HT-29 (cell line): ENCODE measurements at regions not wholly inside any gene's neighbourhood (a gene's known extent, or its start where the extent isn't known, plus 50 kb on each side); places are given as distances from the start of the nearest gene placed in this dataset.
"Not testable (repeated sequence)": the region's sequence is repeated elsewhere in the genome, so short reads cannot be mapped to it uniquely, and the experiment has no call there.

Source experiments
- DNase-seq: peaks from one replicate; pipeline ENCODE4 v3.0.0-alpha.2; 2015; ENCODE audit warnings: low spot score

DNA sequence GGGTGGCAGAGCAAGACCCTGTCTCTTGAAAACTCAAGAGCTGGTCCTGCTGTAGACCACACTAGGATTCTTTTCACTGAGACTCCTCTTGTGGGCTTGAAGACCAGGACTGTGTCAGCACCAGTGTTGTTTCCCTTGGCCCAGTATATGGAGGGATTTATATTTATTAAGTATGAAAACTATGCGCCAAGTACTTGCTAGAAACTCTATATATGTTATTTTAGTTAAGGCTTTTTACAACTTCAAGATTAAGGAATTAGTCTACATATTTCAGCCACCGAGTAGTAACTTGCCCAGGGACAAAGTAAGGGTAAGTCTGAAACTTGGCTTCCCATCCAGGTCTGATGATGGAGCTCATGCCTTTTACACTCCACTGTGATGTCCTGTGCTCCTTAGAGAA is 488.4 kb downstream of the PCNX1 start:
- DNase-seq: no peak

DNA sequence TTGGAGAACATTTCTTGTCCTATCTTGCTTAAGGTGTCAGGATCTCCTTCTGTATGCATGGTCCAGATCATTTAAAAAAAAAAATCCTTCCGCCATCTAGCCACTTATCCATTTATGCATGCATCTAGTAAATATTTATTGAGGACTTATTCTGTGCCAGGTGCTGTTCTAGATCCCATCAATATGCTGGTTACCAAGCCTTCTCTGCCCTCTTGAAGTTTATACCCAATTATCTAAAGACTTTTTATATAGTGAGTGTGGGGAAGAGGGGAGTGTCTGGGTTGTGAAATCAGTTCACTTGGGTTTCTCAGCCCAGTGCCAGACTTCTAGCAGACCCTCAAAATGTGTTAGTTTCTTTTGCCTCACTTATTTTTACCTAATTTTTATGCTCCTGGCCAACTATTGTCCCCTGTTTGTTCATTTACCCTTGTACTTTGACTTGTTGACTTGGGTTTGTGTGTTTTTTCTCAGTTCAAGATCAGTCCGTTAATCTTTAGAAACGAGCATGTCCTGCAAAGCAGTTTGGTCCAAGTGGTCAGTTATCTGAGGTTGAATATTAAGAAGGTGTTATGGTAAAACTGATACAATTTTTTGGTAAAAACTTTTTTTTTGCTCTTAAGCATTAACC is 488.9 kb downstream of the PCNX1 start:
- DNase-seq: no peak

DNA sequence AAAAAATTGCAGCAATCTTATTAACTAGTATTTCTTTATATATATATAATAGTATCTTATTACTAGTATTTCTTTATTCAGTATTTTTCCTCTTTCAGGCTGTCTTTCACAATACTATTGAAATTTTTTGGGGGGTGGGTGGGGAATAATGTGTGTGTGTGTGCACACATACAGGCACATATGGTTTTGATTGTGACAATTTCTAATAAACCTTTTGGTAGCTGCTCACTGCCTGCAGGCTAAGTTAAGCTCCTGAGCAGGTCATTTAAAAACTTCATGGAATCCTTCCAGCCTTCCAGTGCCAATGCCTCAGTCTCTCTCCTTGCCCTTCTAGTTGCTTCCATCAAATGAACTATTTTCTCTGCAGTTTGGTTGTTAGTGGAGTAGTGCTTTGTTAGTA is 490.1 kb downstream of the PCNX1 start:
- DNase-seq: no peak

DNA sequence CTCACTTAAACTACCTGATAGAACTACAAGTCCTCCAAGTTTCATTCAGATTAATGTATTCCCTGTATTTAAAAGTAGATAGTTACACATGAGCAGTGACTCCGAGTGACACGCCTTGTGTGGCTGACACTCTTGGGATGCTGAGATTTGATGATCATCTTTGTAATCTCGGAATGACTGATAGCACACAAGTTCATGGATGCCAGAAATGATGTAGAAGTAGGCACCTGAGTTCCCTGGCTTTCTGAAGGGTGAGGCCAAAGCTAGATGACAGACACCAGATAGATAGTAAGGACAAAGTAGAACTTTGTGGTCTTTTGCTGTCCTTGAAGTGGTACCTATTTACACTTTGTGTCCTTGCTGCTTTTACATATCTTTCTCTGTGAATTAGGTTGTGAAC is 491.2 kb downstream of the PCNX1 start:
- DNase-seq: no peak

- DNase-seq: no peak
Measured at GRCh38 chr14:71399057-71399487, 491.8 kb downstream of the PCNX1 start.

GRCh38 chr14:71400871-71401321 is 493.6 kb downstream of the PCNX1 start:
- no peak for DNase-seq

DNA sequence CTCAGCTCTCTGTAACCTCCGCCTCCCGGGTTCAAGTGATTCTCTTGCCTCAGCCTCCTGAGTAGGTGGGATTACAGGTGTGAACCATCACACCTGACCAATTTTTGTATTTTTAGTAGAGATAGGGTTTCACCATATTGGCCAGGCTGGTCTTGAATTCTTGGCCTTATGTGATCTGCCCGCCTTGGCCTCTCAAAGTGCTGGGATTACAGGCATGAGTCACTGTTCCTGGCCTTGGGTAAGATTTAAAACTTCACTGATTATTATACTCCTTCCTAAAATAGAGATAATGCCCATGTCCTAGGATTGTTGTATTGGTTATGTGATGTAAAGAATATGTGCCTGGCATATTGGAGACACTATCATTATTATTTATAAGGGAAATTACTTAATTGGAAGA is 495.2 kb downstream of the PCNX1 start:
- DNase-seq: not testable (repeated sequence)

DNA sequence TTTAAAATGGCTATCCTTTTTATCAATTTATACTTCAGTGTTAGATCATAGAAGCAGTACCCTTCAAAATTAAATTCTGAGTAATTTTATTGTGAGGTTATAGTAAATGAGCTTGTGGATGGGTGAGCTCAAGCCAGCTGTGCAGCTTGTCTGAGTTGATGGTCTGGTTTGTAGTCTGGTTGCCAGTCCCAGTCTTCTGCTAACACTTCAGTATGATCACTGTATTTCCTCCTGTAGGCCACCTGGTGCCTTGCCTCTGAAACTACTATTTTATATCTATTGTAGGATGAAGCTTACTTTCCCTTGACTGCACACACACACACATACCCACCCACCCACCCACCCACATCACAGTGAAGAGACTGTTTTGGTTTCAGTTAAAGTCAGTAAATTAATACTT is 496.4 kb downstream of the PCNX1 start:
- peak; percentile 28 for DNase-seq

- no peak for DNase-seq
Measured at GRCh38 chr14:71405676-71406075, 498.4 kb downstream of the PCNX1 start.

GRCh38 chr14:71408362-71409030 is 501.2 kb downstream of the PCNX1 start:
- DNase-seq: no peak

GRCh38 chr14:71410578-71411284 is 503.5 kb downstream of the PCNX1 start:
- DNase-seq: no peak

- DNase-seq: no peak
Measured at GRCh38 chr14:71411285-71411595, 504.0 kb downstream of the PCNX1 start.

GRCh38 chr14:71411738-71412137 is 504.5 kb downstream of the PCNX1 start:
- no peak for DNase-seq

DNA sequence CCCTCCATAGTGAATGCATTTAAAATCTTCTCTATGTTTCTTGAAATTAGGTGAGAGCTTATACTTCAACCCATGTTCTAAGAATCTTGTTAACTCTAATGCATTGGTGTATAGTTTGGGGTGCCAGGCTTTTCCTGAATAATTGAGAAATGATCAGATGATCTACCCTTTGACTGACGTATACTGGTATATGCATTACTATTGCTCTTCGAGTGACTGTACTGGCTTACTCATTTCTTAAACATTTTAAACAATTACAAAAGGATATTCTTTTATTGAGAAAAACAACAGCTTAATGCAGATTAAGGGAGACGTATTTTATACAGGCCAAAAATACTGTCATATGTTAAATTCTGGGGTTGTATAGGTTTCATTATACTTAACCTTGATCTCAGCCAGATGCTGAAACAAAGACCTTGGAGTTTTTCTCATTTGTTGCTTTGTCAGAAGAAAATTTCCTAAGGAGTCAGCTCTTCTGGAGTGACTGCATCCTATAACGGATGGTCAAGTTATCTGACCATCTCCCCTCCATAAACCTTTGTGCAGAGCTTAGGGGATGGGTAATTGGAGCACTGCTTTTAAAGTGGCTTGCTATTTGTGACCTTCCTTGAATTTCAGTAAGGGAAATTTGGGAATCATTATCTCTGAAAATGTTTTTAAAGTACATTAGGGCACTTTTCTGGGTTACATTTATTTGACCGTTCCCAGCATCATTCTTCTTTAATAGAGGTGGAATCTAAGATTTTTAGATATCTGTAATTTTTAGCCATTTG is 507.6 kb downstream of the PCNX1 start:
- no peak for DNase-seq

DNA sequence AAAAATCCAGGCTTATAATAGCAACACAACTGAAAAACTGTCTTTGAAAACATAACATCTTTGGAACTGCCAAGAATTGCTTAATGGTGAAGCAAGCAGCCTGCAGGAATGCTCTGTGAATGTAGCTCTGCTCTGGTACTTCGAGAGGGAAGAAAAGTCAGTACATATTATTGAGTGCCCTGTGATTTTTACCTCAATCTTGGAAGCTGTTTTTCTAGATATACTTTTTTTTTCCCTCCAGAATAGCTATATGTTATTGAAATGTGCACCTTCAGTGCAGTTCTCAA is 508.1 kb downstream of the PCNX1 start:
- no peak for DNase-seq

DNA sequence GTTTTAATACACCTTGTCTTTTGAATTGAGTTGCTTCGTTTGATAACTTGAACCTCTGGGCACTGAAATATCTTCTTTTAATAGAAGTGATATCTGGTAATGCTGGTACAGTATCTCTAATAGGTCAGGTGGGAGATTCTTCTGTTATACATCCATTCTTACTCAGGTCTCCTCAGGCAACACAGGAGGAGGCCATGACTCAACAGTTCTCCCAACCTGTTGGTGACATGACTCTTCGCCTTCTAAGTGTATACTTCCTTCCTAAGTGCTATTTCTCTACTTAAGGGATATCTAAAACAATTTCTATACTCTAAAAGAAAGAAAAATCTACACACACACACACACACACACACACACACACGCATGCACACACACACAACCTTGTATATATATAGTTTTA is 509.1 kb downstream of the PCNX1 start:
- DNase-seq: no peak

DNA sequence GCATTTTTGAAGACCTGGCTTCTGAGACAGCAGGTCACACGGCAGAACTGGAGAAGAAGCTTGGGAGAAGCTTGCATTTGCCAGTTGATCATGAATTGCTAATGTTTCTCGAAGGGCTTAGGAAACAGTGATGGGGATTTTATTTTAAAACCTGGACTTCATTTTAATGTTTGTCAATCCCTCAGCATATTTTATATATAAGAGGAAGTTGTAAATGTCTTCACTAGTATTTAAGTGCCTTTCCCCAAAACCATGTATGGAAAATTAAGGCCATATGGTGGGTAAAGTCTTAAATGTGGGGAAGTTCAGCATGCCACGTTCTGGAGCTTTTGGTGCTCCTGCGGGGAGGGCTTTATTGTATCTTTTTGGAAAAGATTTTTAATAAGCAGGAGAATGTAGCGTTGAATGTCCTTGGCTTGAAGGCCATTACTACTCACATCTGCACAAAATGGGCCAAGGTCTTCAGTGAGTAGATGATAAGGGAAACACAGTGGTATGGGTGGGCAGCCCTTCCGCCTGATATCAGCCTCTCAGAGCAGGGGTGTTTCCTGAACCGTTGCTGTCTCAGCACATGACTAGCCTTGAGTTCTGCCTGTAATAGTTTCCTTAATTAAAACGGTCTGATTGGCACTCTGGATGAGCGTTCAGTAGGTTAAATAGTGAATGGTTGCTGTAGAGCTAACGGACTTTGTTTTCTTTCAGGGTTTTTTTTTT is 511.4 kb downstream of the PCNX1 start:
- DNase-seq: no peak

GRCh38 chr14:71423481-71423880 is 508.7 kb upstream of the RGS6 start:
- no peak for DNase-seq

DNA sequence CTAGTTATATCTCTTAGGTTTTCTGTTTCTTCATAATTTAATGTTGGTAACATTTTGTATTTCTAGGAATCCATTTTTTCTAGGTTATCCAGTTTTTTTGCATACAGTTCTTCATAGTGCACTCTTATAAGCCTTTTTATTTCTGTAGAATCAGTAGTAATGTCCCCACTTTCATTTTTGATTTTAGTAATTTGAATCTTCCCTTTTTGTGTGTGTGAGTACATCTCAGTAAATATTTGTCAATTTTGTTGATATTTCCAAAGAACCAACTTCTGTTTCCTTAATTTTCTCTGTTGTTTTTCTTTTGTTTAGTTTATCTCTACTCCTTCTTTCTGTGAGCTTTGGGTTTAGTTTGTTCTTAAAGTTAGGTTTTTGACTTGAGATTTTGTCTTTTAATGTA is 507.3 kb upstream of the RGS6 start:
- no peak for DNase-seq

GRCh38 chr14:71426001-71426400 is 506.2 kb upstream of the RGS6 start:
- DNase-seq: no peak

GRCh38 chr14:71429902-71430301 is 502.3 kb upstream of the RGS6 start:
- no peak for DNase-seq

DNA sequence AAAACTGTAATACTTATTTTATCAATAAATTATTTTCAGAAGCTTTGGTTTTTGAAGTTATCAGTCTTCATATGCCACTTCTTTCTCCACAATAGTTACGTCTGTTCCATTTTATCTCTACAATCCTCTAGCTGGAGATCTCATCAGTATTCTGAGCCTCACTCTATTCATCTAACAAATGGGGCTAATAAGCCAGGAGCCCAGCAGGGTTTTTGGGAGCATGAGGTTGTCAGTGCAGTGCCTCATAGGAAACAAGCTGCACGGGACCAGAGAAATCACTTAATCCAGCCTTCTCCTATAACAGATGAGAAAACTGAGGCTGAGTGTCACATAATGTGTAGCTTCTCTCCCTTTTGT is 501.9 kb upstream of the RGS6 start:
- no peak for DNase-seq
